ENCODE measurements at regions not wholly inside any gene's neighbourhood (a gene's known extent, or its start where the extent isn't known, plus 50 kb on each side); places are given as distances from the start of the nearest gene placed in this dataset.
A peak's percentile ranks its signal among the peaks of the same experiment; 100 is the strongest.

DNA sequence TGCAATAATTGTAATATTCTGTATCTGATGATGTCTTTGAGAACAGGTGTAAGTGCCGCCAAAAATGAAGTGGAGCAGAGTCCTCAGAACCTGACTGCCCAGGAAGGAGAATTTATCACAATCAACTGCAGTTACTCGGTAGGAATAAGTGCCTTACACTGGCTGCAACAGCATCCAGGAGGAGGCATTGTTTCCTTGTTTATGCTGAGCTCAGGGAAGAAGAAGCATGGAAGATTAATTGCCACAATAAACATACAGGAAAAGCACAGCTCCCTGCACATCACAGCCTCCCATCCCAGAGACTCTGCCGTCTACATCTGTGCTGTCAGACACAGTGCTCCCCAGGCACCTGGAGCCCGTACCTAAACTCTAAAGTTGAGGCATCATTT is 268.7 kb downstream of the DAD1 start:
- no peak overlapping the region for H3K4me3 ChIP-seq (ENCODE audit: low read depth, low read length)

DNA sequence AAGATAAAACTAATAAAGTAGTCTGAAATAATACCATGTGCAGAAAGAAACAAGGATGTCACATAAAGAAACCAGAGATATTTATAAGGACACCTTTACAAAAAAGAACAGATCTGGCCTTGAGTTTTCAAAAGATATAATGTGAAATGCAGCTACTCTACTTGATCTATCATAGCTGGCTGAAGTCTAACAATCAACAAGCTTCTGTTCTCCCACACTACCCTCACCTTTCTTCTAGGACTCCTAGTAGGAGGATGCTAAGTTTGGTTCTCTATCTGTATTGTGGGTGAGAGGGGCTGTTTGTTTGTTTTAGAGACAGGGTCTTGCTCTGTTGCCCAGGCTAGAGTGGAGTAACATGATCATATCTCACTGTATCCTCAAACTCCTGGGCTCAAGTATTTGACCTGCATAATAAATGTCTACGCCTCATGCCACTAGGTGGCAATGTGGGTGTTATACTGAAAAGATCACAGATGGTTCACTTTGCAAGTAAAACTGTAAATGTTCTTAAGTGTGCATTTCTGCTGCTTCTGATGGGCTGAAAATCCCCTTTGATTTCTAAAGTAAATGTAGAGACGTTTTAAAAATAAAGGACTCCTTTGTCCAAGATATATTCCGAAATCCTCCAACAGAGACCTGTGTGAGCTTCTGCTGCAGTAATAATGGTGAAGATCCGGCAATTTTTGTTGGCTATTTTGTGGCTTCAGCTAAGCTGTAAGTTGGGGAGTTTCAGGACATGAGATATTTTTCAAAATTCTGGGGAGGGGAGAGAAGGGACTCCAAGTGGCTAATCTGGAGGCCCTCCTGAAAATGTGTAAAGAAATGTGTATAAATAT is 269.3 kb downstream of the DAD1 start:
- TF ChIP-seq, protein P1, sequence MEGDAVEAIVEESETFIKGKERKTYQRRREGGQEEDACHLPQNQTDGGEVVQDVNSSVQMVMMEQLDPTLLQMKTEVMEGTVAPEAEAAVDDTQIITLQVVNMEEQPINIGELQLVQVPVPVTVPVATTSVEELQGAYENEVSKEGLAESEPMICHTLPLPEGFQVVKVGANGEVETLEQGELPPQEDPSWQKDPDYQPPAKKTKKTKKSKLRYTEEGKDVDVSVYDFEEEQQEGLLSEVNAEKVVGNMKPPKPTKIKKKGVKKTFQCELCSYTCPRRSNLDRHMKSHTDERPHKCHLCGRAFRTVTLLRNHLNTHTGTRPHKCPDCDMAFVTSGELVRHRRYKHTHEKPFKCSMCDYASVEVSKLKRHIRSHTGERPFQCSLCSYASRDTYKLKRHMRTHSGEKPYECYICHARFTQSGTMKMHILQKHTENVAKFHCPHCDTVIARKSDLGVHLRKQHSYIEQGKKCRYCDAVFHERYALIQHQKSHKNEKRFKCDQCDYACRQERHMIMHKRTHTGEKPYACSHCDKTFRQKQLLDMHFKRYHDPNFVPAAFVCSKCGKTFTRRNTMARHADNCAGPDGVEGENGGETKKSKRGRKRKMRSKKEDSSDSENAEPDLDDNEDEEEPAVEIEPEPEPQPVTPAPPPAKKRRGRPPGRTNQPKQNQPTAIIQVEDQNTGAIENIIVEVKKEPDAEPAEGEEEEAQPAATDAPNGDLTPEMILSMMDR (IDR thresholded peaks at IDR 0.05; ENCODE audit: low read depth, low read length) = peak; percentile 66
- in situ Hi-C loops (cut with HindIII; ENCODE audit: low sequenced_read_pairs) = no loop called here
- no peak overlapping the region for H3K4me3 ChIP-seq (ENCODE audit: low read depth, low read length)
- DNase-seq (ENCODE audit: low read depth, low spot score) = peak; percentile 81

More for the DNA sequence above, 268.7 kb downstream of the DAD1 start:
- TF ChIP-seq, protein P1 (IDR thresholded peaks at IDR 0.05; ENCODE audit: low read depth, low read length) = no peak
- no peak for DNase-seq (ENCODE audit: low read depth, low spot score)
- in situ Hi-C loops (cut with HindIII; ENCODE audit: low sequenced_read_pairs) = no loop called here

DNA sequence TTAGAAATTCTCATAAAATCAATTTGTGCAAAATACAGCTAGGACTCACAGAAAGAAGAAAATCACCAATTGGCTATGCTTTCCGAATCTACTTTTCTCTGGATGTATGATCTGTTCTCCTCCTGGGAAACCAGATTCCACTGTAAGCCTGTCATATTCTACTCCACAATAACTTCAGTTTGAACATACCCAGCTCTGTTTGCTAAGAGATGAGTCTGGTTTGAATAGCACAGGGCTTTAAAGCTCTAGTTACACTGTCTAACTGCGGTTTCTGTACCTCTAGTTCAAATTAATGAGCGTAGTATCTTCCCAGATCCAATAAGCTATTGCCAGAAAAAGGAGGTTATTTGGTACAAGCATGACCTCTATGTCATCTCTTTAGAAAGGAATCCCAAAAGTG is 270.1 kb downstream of the DAD1 start:
- in situ Hi-C loops (cut with HindIII; ENCODE audit: low sequenced_read_pairs) = no loop called here
- TF ChIP-seq, protein P1 (IDR thresholded peaks at IDR 0.05; ENCODE audit: low read depth, low read length) = no peak
- no peak for DNase-seq (ENCODE audit: low read depth, low spot score)

DNA sequence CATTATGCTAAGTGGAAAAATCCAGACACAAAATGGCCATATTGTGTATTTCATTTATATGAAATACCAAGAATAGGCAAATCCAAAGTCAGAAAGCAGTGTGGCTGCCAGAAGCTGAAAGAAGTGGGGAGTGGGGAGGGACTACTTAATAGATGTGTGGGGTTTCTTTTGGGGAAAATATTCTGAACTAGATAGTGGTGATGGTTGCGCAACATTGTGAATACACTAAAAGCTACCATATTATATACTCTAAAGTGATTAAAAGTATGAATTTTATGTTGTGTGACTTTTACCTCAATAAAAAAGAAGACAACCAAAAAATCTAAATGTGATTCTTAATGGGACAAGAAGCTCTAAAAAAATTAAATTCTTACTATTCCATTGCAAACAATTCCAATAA is 272.6 kb downstream of the DAD1 start:
- TF ChIP-seq, protein P1 (IDR thresholded peaks at IDR 0.05; ENCODE audit: low read depth, low read length) = no peak
- in situ Hi-C loops (cut with HindIII; ENCODE audit: low sequenced_read_pairs) = no loop called here

More for the DNA sequence above, 270.1 kb downstream of the DAD1 start:
- no peak overlapping the region for H3K4me3 ChIP-seq (ENCODE audit: low read depth, low read length)

DNA sequence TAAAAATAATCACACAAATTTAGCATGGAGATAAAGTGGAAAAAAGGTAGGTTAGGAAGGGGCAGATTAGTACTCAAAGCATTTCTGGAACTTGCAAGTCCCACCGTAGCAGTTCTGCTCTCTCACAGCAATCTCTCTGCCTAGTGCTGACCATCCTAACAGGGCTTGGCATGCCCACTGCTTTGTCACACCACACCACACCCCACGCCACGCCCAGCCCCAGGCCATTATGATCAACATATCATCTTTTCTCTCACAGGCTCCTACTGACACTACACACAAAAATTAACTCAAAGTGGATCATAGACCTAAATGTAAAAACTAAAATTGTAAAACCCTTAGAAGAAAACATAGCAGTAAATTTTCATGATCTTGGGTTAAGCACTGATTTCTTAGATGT is 273.7 kb downstream of the DAD1 start:
- in situ Hi-C loops (cut with HindIII; ENCODE audit: low sequenced_read_pairs) = no loop called here
- no peak overlapping the region for H3K4me3 ChIP-seq (ENCODE audit: low read depth, low read length)
- no peak for DNase-seq (ENCODE audit: low read depth, low spot score)
- TF ChIP-seq, protein P1 (IDR thresholded peaks at IDR 0.05; ENCODE audit: low read depth, low read length) = no peak

More for the DNA sequence above, 272.6 kb downstream of the DAD1 start:
- DNase-seq (ENCODE audit: low read depth, low spot score) = no peak
- no peak overlapping the region for H3K4me3 ChIP-seq (ENCODE audit: low read depth, low read length)

DNA sequence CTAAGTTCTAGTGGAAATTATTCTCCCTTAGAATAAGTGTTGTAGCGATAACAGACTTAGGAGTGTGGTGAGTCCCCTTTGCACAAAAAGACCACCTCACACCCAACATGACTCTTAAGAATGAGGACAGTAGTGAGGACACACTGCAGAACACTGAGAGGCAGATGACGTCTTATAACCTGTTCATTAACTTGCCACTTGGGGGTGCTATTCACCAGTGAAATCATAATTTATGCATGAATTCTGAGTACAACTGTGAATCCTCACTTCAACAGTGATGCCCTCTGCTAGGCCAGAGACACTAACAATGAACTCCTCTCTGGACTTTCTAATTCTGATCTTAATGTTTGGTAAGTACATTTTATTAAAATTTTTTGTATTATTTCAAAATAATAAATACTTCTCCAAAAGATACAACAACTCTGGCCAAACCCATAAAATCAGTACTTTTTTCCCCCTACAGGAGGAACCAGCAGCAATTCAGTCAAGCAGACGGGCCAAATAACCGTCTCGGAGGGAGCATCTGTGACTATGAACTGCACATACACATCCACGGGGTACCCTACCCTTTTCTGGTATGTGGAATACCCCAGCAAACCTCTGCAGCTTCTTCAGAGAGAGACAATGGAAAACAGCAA is 274.7 kb downstream of the DAD1 start:
- in situ Hi-C loops (cut with HindIII; ENCODE audit: low sequenced_read_pairs) = no loop called here
- DNase-seq (ENCODE audit: low read depth, low spot score) = peak; percentile 63
- H3K4me3 ChIP-seq (ENCODE audit: low read depth, low read length) = no peak overlapping the region
- TF ChIP-seq, protein P1 (IDR thresholded peaks at IDR 0.05; ENCODE audit: low read depth, low read length) = peak; percentile 68

All from astrocyte of the spinal cord (primary cell).